GM21360 (cell line): ENCODE measurements at regions not wholly inside any gene's neighbourhood (a gene's known extent, or its start where the extent isn't known, plus 50 kb on each side); places are given as distances from the start of the nearest gene placed in this dataset.
"Not testable (repeated sequence)": the region's sequence is repeated elsewhere in the genome, so short reads cannot be mapped to it uniquely, and the experiment has no call there.

Experiments used
- ATAC-seq: cut with Tn5 transposase; IDR thresholded peaks from one replicate; pipeline ENCODE4 v1.9.1; 2021; ENCODE audit warnings: mild to moderate bottlenecking, moderate library complexity; ENCODE audit not compliant: unreplicated experiment

- ATAC-seq, result no peak
These were observed 138.6 kb upstream of the KLF12 start for GRCh38 chr13:74272826-74273225.

GRCh38 chr13:74270018-74270417 is 135.8 kb upstream of the KLF12 start:
- ATAC-seq, result no peak

- ATAC-seq, result no peak
These were observed 132.7 kb upstream of the KLF12 start for GRCh38 chr13:74266861-74267260.

GRCh38 chr13:74266309-74266708 is 132.1 kb upstream of the KLF12 start:
- ATAC-seq, result no peak

DNA sequence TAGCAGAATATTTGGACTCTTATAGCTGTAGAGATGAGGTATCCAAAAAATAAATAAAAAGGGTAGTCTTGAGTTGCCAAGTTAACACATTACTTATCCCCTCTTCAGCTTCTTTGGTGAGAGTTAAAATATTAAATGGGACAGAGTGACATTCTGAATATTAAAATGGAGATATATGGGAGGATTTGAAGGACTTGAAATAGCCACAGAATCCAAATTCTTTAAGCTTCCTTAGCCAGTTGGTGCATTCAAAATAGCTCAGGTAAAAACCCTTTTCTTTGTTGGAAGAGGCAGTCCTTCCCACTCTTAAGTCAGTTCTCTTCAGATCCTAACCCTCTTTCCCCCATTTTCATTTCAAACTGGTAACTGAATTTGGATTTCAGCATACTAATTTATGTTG is 130.1 kb upstream of the KLF12 start:
- ATAC-seq, result no peak

GRCh38 chr13:74260420-74260819 is 126.2 kb upstream of the KLF12 start:
- not testable (repeated sequence) for ATAC-seq

DNA sequence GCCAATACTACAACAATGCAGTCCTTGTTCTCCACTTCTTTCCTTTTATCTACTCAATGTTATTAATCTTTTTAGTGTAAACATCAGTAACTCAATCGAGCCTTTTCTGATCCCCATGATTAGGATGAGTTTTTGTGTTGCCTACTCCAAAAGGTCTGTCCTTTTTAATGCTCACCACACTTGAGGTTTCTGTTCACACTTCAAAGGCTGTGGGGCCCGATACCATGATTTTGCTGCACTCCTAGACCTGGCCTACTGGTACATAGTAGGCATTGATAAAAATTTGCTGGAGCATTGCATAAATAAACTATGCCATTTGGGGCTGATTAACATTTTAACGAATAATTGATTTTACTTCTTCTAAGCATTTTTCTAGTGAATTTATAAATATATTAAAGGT is 125.4 kb upstream of the KLF12 start:
- no peak for ATAC-seq

GRCh38 chr13:74258961-74259360 is 124.8 kb upstream of the KLF12 start:
- ATAC-seq, result no peak

DNA sequence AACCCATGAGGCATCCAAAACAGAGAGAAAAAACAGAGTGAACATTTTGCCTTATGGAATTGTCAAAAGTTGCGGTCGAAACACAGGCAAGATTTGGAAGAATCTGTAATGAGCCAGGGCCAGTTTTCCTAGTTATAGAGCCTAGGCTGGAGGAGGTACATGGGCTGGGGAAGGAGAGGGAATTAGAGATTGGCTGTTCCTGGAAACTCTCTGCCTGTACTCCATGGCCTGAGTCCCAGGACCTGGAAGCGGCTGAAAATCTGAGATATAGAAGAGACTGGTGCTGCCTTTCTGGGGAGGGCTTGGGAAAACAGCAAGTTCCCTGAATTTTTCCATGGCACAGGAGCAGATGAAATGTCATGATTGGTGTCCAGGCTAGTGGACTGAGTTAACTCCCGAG is 122.8 kb upstream of the KLF12 start:
- ATAC-seq, result no peak

- ATAC-seq, result no peak
These were observed 119.0 kb upstream of the KLF12 start for GRCh38 chr13:74253161-74253560.

- no peak for ATAC-seq
These were observed 117.7 kb upstream of the KLF12 start for GRCh38 chr13:74251778-74252519.

GRCh38 chr13:74250738-74251190 is 116.6 kb upstream of the KLF12 start:
- ATAC-seq, result no peak

GRCh38 chr13:74248477-74248876 is 114.3 kb upstream of the KLF12 start:
- no peak for ATAC-seq

- ATAC-seq, result no peak
These were observed 112.3 kb upstream of the KLF12 start for GRCh38 chr13:74246487-74246886.

DNA sequence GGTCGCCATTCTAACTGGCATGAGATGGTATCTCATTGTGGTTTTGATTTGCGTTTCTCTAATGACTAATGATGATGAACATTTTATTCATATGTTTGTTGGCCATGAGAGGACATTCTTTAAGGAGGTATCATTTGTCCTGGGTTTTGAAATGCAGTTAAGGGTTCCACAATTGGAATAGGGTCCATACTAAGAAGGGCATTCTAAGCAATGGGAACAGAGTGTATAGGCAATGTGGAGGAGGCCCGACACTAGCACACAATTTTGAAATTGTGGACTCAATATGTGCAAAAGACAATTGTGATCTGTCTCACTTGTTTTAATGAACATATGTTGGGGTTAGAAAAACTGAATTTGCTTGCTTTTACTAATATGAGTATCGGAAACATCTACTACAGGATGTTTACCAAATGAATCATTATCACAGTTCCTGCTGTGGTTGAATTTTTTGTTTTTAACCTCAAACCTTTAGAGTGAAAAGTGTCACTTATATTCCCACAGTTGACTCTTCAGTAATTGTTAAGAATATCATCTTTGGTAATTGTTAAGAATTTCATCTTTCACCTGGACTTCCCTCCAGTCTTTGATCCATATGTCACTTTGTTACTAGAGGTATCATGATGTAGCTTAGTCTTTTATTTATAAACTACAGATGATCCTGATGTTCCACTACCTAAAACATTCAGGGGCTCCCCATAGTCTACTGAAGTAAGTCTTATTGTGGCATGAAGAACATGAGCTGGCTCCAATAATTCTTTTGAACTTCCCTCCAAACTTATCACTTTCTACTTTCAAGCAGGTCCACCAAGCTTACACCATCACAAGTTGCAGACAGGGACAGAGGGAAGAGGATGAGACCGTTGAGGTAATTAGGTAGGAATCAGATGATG is 109.7 kb upstream of the KLF12 start:
- ATAC-seq, result no peak

DNA sequence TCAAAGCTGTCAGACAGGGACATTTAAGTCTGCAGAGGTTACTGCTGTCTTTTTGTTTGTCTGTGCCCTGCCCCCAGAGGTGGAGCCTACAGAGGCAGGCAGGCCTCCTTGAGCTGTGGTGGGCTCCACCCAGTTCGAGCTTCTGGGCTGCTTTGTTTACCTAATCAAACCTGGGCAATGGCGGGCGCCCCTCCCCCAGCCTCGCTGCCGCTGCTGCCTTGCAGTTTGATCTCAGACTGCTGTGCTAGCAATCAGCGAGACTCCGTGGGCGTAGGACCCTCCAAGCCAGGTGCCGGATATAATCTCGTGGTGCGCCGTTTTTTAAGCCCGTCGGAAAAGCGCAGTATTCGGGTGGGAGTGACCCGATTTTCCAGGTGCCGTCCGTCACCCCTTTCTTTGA is 107.1 kb upstream of the KLF12 start:
- not testable (repeated sequence) for ATAC-seq

- no peak for ATAC-seq
These were observed 96.8 kb upstream of the KLF12 start for GRCh38 chr13:74230984-74231501.

DNA sequence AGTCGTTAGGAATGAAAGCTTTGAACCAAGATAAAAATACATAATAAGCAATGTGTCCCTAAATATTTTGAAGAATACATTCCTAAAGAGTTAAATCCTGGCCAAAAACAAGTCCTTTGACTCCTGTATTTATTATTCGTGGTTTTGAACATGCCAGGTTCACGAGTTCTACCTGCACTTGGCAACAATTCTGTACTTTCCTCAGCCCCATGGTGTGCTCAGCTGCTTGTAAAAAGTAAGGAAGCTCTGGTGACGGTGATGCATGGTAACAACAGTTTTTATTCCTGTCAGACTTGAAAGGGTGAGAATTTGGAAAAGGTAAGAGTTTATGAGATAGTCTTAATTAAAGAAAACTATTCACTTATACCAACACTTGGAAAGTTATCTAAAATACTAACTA is 95.0 kb upstream of the KLF12 start:
- ATAC-seq, result no peak

GRCh38 chr13:74227476-74228158 is 93.4 kb upstream of the KLF12 start:
- no peak for ATAC-seq

GRCh38 chr13:74226791-74227475 is 92.7 kb upstream of the KLF12 start:
- no peak for ATAC-seq

- ATAC-seq, result no peak
These were observed 87.5 kb upstream of the KLF12 start for GRCh38 chr13:74221752-74222151.
